ENCODE measurements at regions not wholly inside any gene's neighbourhood (a gene's known extent, or its start where the extent isn't known, plus 50 kb on each side); places are given as distances from the start of the nearest gene placed in this dataset.
"Not testable (repeated sequence)": the region's sequence is repeated elsewhere in the genome, so short reads cannot be mapped to it uniquely, and the experiment has no call there.

DNA sequence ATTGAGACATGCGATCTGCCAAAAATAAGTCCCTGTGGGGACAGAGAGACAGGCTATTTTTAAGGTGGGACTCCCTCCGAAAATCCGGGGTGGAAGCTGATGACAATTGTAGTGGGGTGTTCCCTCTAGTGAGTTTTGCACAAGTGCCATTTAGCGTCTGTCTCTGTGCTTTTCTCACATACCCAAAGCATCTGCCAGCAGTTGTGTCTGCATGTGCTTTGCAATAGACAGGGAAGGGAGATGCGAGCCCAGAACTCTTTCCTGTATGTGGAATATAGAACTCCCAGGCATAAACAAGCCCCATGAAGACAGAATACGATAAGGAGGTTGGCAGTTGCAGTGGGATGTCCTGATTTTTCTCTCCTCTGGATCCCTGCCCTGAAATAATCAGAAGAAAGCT lies 282.7 kb upstream of the XYLT1 start:
- Histone ChIP-seq H3K27ac (ENCODE audit: low read depth, low read length) (no peak overlapping the region), H3K36me3 (ENCODE audit: control insufficient read depth, insufficient read depth, low read length) (no peaks in the 10 kb centered on the region), H3K4me3 (ENCODE audit: low read length) (no peak overlapping the region), H3K9ac (ENCODE audit: low read length) (no peak overlapping the region), H3K4me1 (ENCODE audit: control insufficient read depth, insufficient read depth, low read length) (no peaks in the 10 kb centered on the region), H3K27me3 (ENCODE audit: control insufficient read depth, insufficient read depth, low read length) (no peaks in the 10 kb centered on the region)

GRCh38 chr16:17749706-17750105 lies 278.9 kb upstream of the XYLT1 start:
- Histone ChIP-seq H3K9ac (ENCODE audit: low read length) (no peak overlapping the region), H3K27me3 (ENCODE audit: control insufficient read depth, insufficient read depth, low read length) (no peaks in the 10 kb centered on the region), H3K27ac (ENCODE audit: low read depth, low read length) (no peak overlapping the region), H3K4me1 (ENCODE audit: control insufficient read depth, insufficient read depth, low read length) (peaks cover 5% of the 10 kb centered on the region), H3K4me3 (ENCODE audit: low read length) (no peak overlapping the region), H3K36me3 (ENCODE audit: control insufficient read depth, insufficient read depth, low read length) (no peaks in the 10 kb centered on the region)

DNA sequence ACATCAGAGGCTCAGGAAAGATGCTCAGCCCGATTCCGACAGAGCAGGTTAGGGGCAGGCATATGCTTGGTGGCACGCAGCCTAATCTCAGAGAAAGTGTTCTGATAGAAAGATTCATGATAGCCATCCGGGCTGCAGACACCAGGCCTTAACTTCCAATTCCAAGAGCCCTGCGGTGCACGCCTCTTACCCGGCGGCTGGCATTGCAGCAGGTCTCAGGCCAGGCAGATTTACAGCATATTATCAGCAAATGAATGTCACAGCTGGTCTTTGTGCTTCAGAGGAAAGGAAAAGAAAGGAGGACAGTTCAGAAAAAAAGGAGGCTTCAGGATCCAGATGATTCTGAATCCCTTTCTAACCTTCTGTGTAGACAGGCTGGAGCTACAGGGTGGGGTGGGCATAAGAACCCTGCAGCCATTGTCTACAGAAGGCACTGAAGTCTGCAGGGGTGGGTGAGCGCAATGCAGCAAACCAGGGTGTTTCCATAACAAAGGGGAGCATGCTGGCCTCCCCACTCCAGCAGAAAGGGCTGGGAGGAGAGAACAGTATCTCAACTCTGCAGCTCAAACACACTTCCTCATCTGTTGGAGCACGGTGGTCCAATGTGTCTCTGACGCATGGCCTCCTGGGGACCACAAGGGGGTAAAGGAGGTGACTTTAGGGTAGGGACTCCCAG lies 277.4 kb upstream of the XYLT1 start:
- H3K4me3 ChIP-seq (ENCODE audit: low read length) = no peak overlapping the region
- H3K9ac ChIP-seq (ENCODE audit: low read length) = no peak overlapping the region
- H3K36me3 ChIP-seq (ENCODE audit: control insufficient read depth, insufficient read depth, low read length) = no peaks in the 10 kb centered on the region
- peaks cover 10% of the 10 kb centered on the region for H3K4me1 ChIP-seq (ENCODE audit: control insufficient read depth, insufficient read depth, low read length)
- H3K27me3 ChIP-seq (ENCODE audit: control insufficient read depth, insufficient read depth, low read length) = no peaks in the 10 kb centered on the region
- H3K27ac ChIP-seq (ENCODE audit: low read depth, low read length) = no peak overlapping the region

DNA sequence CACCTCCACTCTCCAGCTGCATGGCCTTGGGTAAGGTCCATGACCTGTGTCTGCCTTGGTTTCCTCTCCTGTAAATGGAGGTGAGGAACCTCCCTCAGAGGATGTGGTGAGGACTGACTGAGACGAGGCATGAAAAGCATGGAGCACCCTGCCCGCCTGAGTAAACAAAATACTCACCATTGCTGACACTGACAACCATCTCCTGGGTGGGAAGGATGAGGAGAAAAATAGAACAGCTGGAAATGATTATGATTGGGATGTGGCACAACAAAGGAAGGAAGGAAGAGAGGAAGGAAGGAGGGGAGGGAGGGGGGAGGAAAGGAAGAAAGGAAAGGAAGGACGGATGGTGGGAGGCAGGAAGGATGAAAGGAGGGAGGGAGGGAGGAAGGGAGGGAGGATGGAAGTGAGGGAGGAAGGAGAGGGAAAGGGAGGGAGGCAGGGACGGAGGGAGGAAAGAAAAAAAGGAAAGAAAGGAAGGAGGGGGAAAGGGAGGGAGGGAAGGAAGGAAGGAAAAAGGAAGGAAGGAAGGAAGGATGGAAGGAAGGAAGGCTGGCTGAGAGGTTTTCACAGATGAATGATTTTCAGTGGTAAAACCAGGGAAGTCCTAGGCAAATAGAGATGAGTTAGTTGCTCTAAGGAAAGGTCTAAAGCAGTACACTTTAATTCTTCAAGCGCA lies 276.5 kb upstream of the XYLT1 start:
- Histone ChIP-seq H3K27ac (ENCODE audit: low read depth, low read length) (no peak overlapping the region), H3K4me3 (ENCODE audit: low read length) (no peak overlapping the region), H3K4me1 (ENCODE audit: control insufficient read depth, insufficient read depth, low read length) (peaks cover 10% of the 10 kb centered on the region), H3K9ac (ENCODE audit: low read length) (no peak overlapping the region), H3K27me3 (ENCODE audit: control insufficient read depth, insufficient read depth, low read length) (no peaks in the 10 kb centered on the region), H3K36me3 (ENCODE audit: control insufficient read depth, insufficient read depth, low read length) (no peaks in the 10 kb centered on the region)

- Histone ChIP-seq H3K4me3 (ENCODE audit: low read length) (no peak overlapping the region), H3K36me3 (ENCODE audit: control insufficient read depth, insufficient read depth, low read length) (no peaks in the 10 kb centered on the region), H3K9ac (ENCODE audit: low read length) (no peak overlapping the region), H3K4me1 (ENCODE audit: control insufficient read depth, insufficient read depth, low read length) (peaks cover 10% of the 10 kb centered on the region), H3K27ac (ENCODE audit: low read depth, low read length) (peak overlapping the region; percentile 80), H3K27me3 (ENCODE audit: control insufficient read depth, insufficient read depth, low read length) (no peaks in the 10 kb centered on the region)
Measured at GRCh38 chr16:17744921-17745572, 274.3 kb upstream of the XYLT1 start.

- Histone ChIP-seq H3K27me3 (ENCODE audit: control insufficient read depth, insufficient read depth, low read length) (no peaks in the 10 kb centered on the region), H3K9ac (ENCODE audit: low read length) (no peak overlapping the region), H3K4me3 (ENCODE audit: low read length) (no peak overlapping the region), H3K36me3 (ENCODE audit: control insufficient read depth, insufficient read depth, low read length) (no peaks in the 10 kb centered on the region), H3K4me1 (ENCODE audit: control insufficient read depth, insufficient read depth, low read length) (peaks cover 10% of the 10 kb centered on the region), H3K27ac (ENCODE audit: low read depth, low read length) (peak overlapping the region; percentile 80)
Measured at GRCh38 chr16:17743578-17743977, 272.8 kb upstream of the XYLT1 start.

DNA sequence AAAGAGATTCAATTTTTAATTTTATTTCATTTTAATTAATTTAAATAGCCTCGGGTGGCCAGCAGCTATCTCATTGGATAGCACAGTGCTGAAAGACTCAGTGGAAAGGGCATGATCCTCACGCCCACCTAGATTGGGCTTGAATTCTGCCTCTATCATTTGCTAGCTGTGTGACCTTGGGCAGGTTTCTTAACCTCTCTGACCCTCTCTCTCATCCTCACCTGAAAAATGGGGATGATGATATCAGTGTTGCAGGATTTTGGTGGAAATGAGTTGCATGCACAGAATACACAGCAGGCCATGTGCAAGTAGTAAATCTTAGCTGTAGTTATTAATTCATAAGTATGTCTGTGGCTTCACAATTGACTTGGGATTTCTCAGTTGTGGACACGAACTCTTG lies 272.4 kb upstream of the XYLT1 start:
- H3K4me1 ChIP-seq (ENCODE audit: control insufficient read depth, insufficient read depth, low read length) = peaks cover 10% of the 10 kb centered on the region
- H3K4me3 ChIP-seq (ENCODE audit: low read length) = no peak overlapping the region
- H3K27ac ChIP-seq (ENCODE audit: low read depth, low read length) = peak overlapping the region; percentile 80
- no peaks in the 10 kb centered on the region for H3K27me3 ChIP-seq (ENCODE audit: control insufficient read depth, insufficient read depth, low read length)
- H3K9ac ChIP-seq (ENCODE audit: low read length) = no peak overlapping the region
- H3K36me3 ChIP-seq (ENCODE audit: control insufficient read depth, insufficient read depth, low read length) = no peaks in the 10 kb centered on the region

DNA sequence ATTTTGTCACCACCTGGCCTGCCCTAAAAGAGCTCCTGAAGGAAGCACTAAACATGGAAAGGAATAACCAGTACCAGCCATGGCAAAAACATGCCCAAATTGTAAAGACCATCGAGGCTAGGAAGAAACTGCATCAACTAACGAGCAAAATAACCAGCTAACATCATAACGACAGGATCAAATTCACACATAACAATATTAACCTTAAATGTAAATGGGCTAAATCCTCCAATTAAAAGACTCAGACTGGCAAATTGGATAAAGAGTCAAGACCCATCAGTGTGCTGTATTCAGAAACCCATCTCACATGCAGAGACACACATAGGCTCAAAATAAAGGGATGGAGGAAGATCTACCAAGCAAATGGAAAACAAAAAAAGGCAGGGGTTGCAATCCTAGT lies 264.3 kb upstream of the XYLT1 start:
- H3K9ac ChIP-seq (ENCODE audit: low read length); H3K27ac ChIP-seq (ENCODE audit: low read depth, low read length); H3K36me3 ChIP-seq (ENCODE audit: control insufficient read depth, insufficient read depth, low read length); H3K4me3 ChIP-seq (ENCODE audit: low read length); H3K4me1 ChIP-seq (ENCODE audit: control insufficient read depth, insufficient read depth, low read length); H3K27me3 ChIP-seq (ENCODE audit: control insufficient read depth, insufficient read depth, low read length): not testable (repeated sequence)

GRCh38 chr16:17729820-17730219 lies 259.1 kb upstream of the XYLT1 start:
- H3K27ac ChIP-seq (ENCODE audit: low read depth, low read length) = no peak overlapping the region
- no peak overlapping the region for H3K9ac ChIP-seq (ENCODE audit: low read length)
- H3K36me3 ChIP-seq (ENCODE audit: control insufficient read depth, insufficient read depth, low read length) = no peaks in the 10 kb centered on the region
- H3K27me3 ChIP-seq (ENCODE audit: control insufficient read depth, insufficient read depth, low read length) = no peaks in the 10 kb centered on the region
- H3K4me3 ChIP-seq (ENCODE audit: low read length) = no peak overlapping the region
- no peaks in the 10 kb centered on the region for H3K4me1 ChIP-seq (ENCODE audit: control insufficient read depth, insufficient read depth, low read length)

- no peaks in the 10 kb centered on the region for H3K27me3 ChIP-seq (ENCODE audit: control insufficient read depth, insufficient read depth, low read length)
- H3K4me1 ChIP-seq (ENCODE audit: control insufficient read depth, insufficient read depth, low read length) = no peaks in the 10 kb centered on the region
Measured at GRCh38 chr16:17728196-17728595, 257.4 kb upstream of the XYLT1 start.

DNA sequence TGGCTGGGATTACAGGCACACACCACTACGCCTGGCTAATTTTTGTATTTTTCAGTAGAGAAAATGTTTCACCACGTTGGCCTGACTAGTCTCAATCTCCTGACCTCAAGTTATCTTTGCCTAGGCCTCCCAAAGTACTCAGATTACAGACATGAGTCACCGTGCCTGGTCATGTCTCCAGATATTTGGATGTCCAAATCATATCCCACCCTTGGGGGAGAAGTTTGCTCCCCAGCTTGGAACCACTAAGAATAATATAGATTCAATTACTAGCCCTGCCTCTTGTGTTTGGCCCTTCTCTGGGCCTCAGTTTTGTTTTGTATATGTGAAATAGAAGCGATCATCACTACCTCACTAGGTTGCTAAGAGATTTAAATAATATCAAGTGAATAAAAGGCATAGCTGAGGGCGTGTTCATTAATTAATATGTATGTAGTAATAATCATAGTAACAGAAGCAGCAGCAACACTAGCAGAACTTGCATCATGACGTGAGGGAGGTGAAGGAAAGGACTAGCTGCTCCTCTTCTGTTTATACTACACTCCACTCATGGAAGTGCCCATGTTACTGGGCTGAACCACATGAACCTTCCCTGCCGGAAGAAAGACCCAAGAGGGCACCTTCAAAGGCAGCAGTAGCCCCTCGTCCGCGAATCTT lies 253.6 kb upstream of the XYLT1 start:
- Histone ChIP-seq H3K27ac (ENCODE audit: low read depth, low read length) (no peak overlapping the region), H3K9ac (ENCODE audit: low read length) (no peak overlapping the region), H3K4me1 (ENCODE audit: control insufficient read depth, insufficient read depth, low read length) (no peaks in the 10 kb centered on the region), H3K36me3 (ENCODE audit: control insufficient read depth, insufficient read depth, low read length) (no peaks in the 10 kb centered on the region), H3K4me3 (ENCODE audit: low read length) (no peak overlapping the region), H3K27me3 (ENCODE audit: control insufficient read depth, insufficient read depth, low read length) (no peaks in the 10 kb centered on the region)

More at GRCh38 chr16:17728196-17728595, 257.4 kb upstream of the XYLT1 start:
- Histone ChIP-seq H3K36me3 (ENCODE audit: control insufficient read depth, insufficient read depth, low read length) (no peaks in the 10 kb centered on the region), H3K4me3 (ENCODE audit: low read length) (no peak overlapping the region), H3K9ac (ENCODE audit: low read length) (no peak overlapping the region), H3K27ac (ENCODE audit: low read depth, low read length) (no peak overlapping the region)

- Histone ChIP-seq H3K27me3 (ENCODE audit: control insufficient read depth, insufficient read depth, low read length) (no peaks in the 10 kb centered on the region), H3K27ac (ENCODE audit: low read depth, low read length) (no peak overlapping the region), H3K4me1 (ENCODE audit: control insufficient read depth, insufficient read depth, low read length) (no peaks in the 10 kb centered on the region), H3K9ac (ENCODE audit: low read length) (no peak overlapping the region), H3K36me3 (ENCODE audit: control insufficient read depth, insufficient read depth, low read length) (no peaks in the 10 kb centered on the region), H3K4me3 (ENCODE audit: low read length) (no peak overlapping the region)
Measured at GRCh38 chr16:17723531-17724134, 252.9 kb upstream of the XYLT1 start.
